Choroid plexus epithelial cell (primary cell): ENCODE measurements at regions not wholly inside any gene's neighbourhood (a gene's known extent, or its start where the extent isn't known, plus 50 kb on each side); places are given as distances from the start of the nearest gene placed in this dataset.
A peak's percentile ranks its signal among the peaks of the same experiment; 100 is the strongest.

Source experiments
- DNase-seq: peaks from one replicate; pipeline ENCODE4 v3.0.0-alpha.2; 2010; ENCODE audit warnings: low read depth
- H3K4me3 ChIP-seq: 2 replicates; pipeline ENCODE4 v1.5.1; 2011; ENCODE audit warnings: low read depth, mild to moderate bottlenecking, control low read depth, low read length, moderate library complexity
- CTCF ChIP-seq: conservative IDR thresholded peaks from 2 replicates; pipeline ENCODE4 v1.5.1; 2011; ENCODE audit warnings: low read depth, mild to moderate bottlenecking, control low read depth, inconsistent platforms, low read length, moderate library complexity

GRCh38 chr1:57599236-57599994 lies 175.6 kb upstream of the DAB1 start:
- TF ChIP-seq CTCF, result no peak
- H3K4me3 ChIP-seq, result no peak overlapping the region
- DNase-seq, result peak; percentile 14

- DNase-seq, result no peak
- no peak overlapping the region for H3K4me3 ChIP-seq
- TF ChIP-seq CTCF, result no peak
These were observed 173.2 kb upstream of the DAB1 start for GRCh38 chr1:57597036-57597435.

- no peak for DNase-seq
- no peak overlapping the region for H3K4me3 ChIP-seq
- TF ChIP-seq CTCF, result no peak
These were observed 170.1 kb upstream of the DAB1 start for GRCh38 chr1:57594002-57594401.

DNA sequence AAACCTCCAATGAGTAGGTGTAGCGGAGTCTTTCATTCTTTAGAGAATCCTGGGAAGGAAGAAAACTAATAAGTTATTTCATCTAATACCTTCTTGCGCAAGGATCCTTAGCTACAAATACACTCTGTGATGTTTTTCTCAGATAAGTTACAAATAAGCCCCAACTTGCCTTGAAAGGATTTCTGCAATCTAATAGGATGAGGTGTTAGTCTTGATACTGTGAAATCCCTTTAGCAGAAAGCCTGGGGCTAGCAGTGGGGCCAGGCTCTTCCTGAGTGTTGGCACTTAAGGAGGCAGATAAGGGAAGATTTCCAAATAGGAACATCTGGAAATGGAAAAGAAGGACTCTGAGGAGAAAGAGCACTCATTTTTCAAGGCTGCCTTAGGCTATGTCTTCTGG lies 168.0 kb upstream of the DAB1 start:
- no peak for DNase-seq
- H3K4me3 ChIP-seq, result no peak overlapping the region
- TF ChIP-seq CTCF, result no peak

- no peak for DNase-seq
- no peak overlapping the region for H3K4me3 ChIP-seq
- TF ChIP-seq CTCF, result no peak
These were observed 167.1 kb upstream of the DAB1 start for GRCh38 chr1:57590978-57591377.

GRCh38 chr1:57586842-57587241 lies 163.0 kb upstream of the DAB1 start:
- no peak overlapping the region for H3K4me3 ChIP-seq
- no peak for DNase-seq
- TF ChIP-seq CTCF, result no peak

DNA sequence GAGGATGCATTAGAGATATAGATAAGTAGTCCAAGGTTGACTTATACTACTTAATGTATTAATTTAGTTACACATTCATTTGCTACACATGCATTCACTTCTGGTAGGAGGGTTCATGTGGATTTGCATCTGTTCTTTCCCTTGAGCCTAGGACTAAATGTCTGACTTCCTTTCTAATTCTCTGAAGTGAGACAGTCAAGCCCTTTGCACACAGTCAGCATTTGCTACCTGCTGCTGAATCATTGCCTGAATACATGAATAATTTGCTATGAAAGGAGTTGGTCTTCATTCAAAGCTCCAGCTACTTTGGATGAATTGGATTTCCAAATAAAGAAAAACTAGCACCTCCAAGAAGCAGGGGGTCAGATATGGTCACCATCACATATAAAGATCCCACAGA lies 154.8 kb upstream of the DAB1 start:
- TF ChIP-seq CTCF, result no peak
- no peak overlapping the region for H3K4me3 ChIP-seq
- DNase-seq, result no peak
